ENCODE measurements at regions not wholly inside any gene's neighbourhood (a gene's known extent, or its start where the extent isn't known, plus 50 kb on each side); places are given as distances from the start of the nearest gene placed in this dataset.

DNA sequence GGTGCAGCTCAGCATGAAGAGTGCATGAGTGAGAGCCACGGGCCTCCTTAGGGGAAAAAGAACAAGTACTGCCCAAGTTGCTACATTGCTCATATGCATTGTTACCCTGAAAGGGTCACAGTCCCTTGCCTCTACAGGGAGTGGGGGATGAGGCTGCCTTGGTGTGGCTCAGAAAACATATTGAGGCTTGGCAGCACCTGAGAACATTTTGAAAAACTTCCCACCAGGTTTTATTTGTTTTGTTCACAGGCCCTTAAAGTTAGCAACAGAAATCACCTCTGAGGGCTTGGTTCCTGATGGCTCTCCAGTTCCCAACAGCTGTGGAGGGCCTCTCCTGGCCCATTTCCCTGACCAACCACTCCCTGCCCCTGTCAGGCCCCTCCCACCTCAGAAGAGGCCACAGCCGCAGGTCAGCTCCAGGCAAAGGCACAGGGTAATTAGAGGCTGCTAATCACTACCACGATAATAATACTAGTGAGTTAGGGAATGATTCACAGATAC is 90.7 kb upstream of the ADRA1B start:
- BruUV-seq (replicated peaks) = no TSS peak
- FAIRE-seq = no peak
- DNase-seq (ENCODE audit: extremely low read depth in 1 of 4, low spot score in 3 of 4) = no peak
- peaks cover 0 to 8% of the 10 kb centered on the region in 2 experiments; a peak in 3 of 5 replicates for H3K27me3 ChIP-seq (ENCODE audit: control insufficient read depth in 2 of 2, insufficient read depth in 2 of 2, low read length in 2 of 2)
- no peak for ATAC-seq
- H3K79me2 ChIP-seq (ENCODE audit: control insufficient read depth, insufficient read depth, low read length) = no peaks in the 10 kb centered on the region
- H4K20me1 ChIP-seq (replicated peaks; ENCODE audit: control insufficient read depth, insufficient read depth, low read length) = no peaks in the 10 kb centered on the region
- H3K9me1 ChIP-seq (ENCODE audit: control insufficient read depth, insufficient read depth, low read length) = no peaks in the 10 kb centered on the region
- CTCF ChIA-PET (ENCODE audit: low intra/inter-chr PET ratio) = no interaction called here
- TF ChIP-seq CHD4 (IDR thresholded peaks at IDR 0.05; ENCODE audit: insufficient read depth, insufficient replicate concordance, low read depth, low read length, poor library complexity, severe bottlenecking) = no peak
- TF ChIP-seq ETV5 (CRISPR knock-in tag; IDR thresholded peaks at IDR 0.05; ENCODE audit: low read depth) = no peak
- no peak for TF ChIP-seq HMG20B (CRISPR knock-in tag; IDR thresholded peaks at IDR 0.05)
- no peak for TF ChIP-seq ELF4 (CRISPR knock-in tag; IDR thresholded peaks at IDR 0.05)
- H3K9me3 ChIP-seq (replicated peaks; ENCODE audit: control insufficient read depth, insufficient read depth, low read depth, low read length) = no peaks in the 10 kb centered on the region
- POLR2A ChIA-PET = interaction anchor here (0.6 kb wide), 1 partner anchor 207 kb away, joined by 5 read pairs; no protein-coding TSS in a partner anchor
- no peaks in the 10 kb centered on the region for H3K36me3 ChIP-seq (ENCODE audit: control insufficient read depth, insufficient read depth, low read length)
- in situ Hi-C loops (cut with MboI) = no loop called here
- whole genome bisulfite sequencing (ENCODE audit: insufficient coverage, low coverage, missing lambda C conversion rate) = 0% methylated on average over 3 of the region's 3 CpGs
- no peak overlapping the region for H2AFZ ChIP-seq (ENCODE audit: low read depth, low read length)
- H3K4me3 ChIP-seq = no peak overlapping the region
- H3K4me2 ChIP-seq (ENCODE audit: insufficient read depth, low read length) = no peak overlapping the region
- H3K9ac ChIP-seq (ENCODE audit: insufficient read depth in 1 of 2, low read depth in 2 of 2, low read length in 2 of 2) = no peak overlapping the region
- intact Hi-C loops (cut with micrococcal nuclease) = no loop called here
- no peak overlapping the region for H3K27ac ChIP-seq (ENCODE audit: extremely low read depth, low read depth, low read length)
- no peaks in the 10 kb centered on the region for H3K4me1 ChIP-seq (replicated peaks in 1 of 2; ENCODE audit: control insufficient read depth in 2 of 2, insufficient read depth in 2 of 2, low read length in 2 of 2)

DNA sequence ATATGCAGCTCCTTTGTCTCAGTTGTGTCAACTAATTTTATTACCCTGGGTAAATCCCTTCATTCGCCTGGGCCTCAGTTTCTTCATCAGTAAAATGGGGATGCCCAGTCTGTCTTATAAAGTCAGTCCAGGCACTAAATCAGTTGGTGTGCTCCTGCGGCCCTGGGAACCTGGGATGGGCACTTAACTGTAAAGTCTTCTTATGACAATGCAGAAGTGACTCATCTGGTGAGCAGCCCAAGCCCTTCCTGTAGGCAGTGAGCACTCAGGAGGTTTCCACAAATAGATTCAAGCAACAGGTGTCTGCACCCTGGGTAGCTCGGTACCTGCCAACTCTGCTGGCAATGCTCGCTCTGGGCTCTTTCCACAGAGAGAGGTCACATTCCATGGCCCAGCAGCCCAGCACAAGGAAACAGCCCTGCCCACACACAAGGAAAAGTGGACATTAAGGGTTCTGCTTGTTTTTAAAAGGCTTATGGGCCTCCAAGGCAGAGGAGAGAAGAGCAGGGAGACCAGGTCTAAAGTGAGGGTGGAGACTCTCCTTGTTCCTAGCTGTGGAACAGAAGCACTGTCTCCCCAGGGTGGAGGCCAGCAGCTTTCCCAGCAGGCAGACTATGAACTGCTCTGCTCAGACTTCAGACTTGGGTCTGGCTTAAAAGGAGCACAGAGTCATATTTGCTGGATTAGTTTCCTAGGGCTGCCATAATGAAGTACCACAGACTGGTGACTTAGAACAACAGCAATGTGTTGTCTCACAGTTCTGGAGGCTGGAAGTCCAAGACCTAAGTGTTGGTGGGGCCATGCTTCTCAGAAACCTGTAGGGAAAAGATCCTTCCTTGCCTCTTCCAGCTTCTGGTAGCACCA is 89.7 kb upstream of the ADRA1B start:
- Histone ChIP-seq H3K9me1 (ENCODE audit: control insufficient read depth, insufficient read depth, low read length) (no peaks in the 10 kb centered on the region), H2AFZ (ENCODE audit: low read depth, low read length) (no peak overlapping the region), H3K27me3 (ENCODE audit: control insufficient read depth in 2 of 2, insufficient read depth in 2 of 2, low read length in 2 of 2) (peaks cover 0 to 3% of the 10 kb centered on the region in 2 experiments; a peak in 2 of 5 replicates), H3K27ac (ENCODE audit: extremely low read depth, low read depth, low read length) (no peak overlapping the region), H3K79me2 (ENCODE audit: control insufficient read depth, insufficient read depth, low read length) (no peaks in the 10 kb centered on the region), H3K36me3 (ENCODE audit: control insufficient read depth, insufficient read depth, low read length) (no peaks in the 10 kb centered on the region), H3K9me3 (replicated peaks; ENCODE audit: control insufficient read depth, insufficient read depth, low read depth, low read length) (no peaks in the 10 kb centered on the region), H3K4me3 (no peak overlapping the region), H3K4me1 (replicated peaks in 1 of 2; ENCODE audit: control insufficient read depth in 2 of 2, insufficient read depth in 2 of 2, low read length in 2 of 2) (no peaks in the 10 kb centered on the region), H4K20me1 (replicated peaks; ENCODE audit: control insufficient read depth, insufficient read depth, low read length) (no peaks in the 10 kb centered on the region), H3K4me2 (ENCODE audit: insufficient read depth, low read length) (no peak overlapping the region), H3K9ac (ENCODE audit: insufficient read depth in 1 of 2, low read depth in 2 of 2, low read length in 2 of 2) (no peak overlapping the region)
- CTCF ChIA-PET (ENCODE audit: low intra/inter-chr PET ratio) = no interaction called here
- ATAC-seq (no peak), DNase-seq (ENCODE audit: extremely low read depth in 1 of 4, low spot score in 3 of 4) (no peak), FAIRE-seq (no peak)
- no peak for TF ChIP-seq CREBBP (IDR thresholded peaks at IDR 0.05; ENCODE audit: low read depth, low read length)
- no peak for TF ChIP-seq DIDO1 (tag; IDR thresholded peaks at IDR 0.05; ENCODE audit: low read depth)
- no peak for TF ChIP-seq CBX5 (IDR thresholded peaks at IDR 0.05; ENCODE audit: borderline replicate concordance, low read depth)
- no peak for TF ChIP-seq KDM4B (IDR thresholded peaks at IDR 0.05; ENCODE audit: borderline replicate concordance in 2 of 2, low read depth in 1 of 2)
- POLR2A ChIA-PET = interaction anchor here (0.7 kb wide), 1 partner anchor 10 kb away, joined by 3 read pairs; no protein-coding TSS in a partner anchor
- in situ Hi-C loops (cut with MboI) = no loop called here
- 0% methylated on average over 4 of the region's 4 CpGs for WGBS (ENCODE audit: insufficient coverage, low coverage, missing lambda C conversion rate)
- intact Hi-C loops (cut with micrococcal nuclease) = no loop called here
- no TSS peak for BruUV-seq (replicated peaks)
